Testis (tissue), 2 donors: ENCODE measurements at regions not wholly inside any gene's neighbourhood (a gene's known extent, or its start where the extent isn't known, plus 50 kb on each side); places are given as distances from the start of the nearest gene placed in this dataset.

Source experiments
- DNase-seq: peaks from one replicate; pipeline ENCODE4 v3.0.0-alpha.2; 2019
- H3K27ac ChIP-seq, 2 donors: fragments of 200-600 bp; sonication (generic); one replicate each; pipeline ENCODE4 v1.5.1; 2019
- H3K27me3 ChIP-seq: fragments of 200-600 bp; sonication (generic); one replicate; pipeline ENCODE4 v1.5.1; 2019
- H3K36me3 ChIP-seq: fragments of 200-600 bp; sonication (generic); one replicate; pipeline ENCODE4 v1.5.1; 2017; ENCODE audit warnings: low read depth; ENCODE audit errors: missing control alignments
- H3K4me1 ChIP-seq: fragments of 200-600 bp; sonication (generic); one replicate; pipeline ENCODE4 v1.5.1; 2019
- H3K4me3 ChIP-seq, 2 donors: fragments of 200-600 bp; sonication (generic); one replicate each; pipeline ENCODE4 v1.5.1; 2017 to 2019
- H3K9me3 ChIP-seq: fragments of 200-600 bp; sonication (generic); one replicate; pipeline ENCODE4 v1.5.1; 2017
- POLR2A ChIP-seq: fragments of 450-650 bp; IDR thresholded peaks from one replicate; pipeline ENCODE4 v1.6.1; 2017; ENCODE audit warnings: antibody characterized with exemption, mild to moderate bottlenecking, moderate library complexity
- WGBS, 2 donors: methylation state at CpG; one replicate each; pipeline ENCODE4 v1.1.5; 2018; 5-methylcytosine and 5-hydroxymethylcytosine counted together
- intact Hi-C: fragments of 100-400 bp; cut with DNase I; formaldehyde crosslinking; loops from one replicate; pipeline ENCODE4 v1.15.1; 2023; ENCODE audit warnings: low total_unique reads
- TF ChIP-seq, protein P1 (sequence below), 3 experiments: fragments of 450-650 bp in 2 of 3; fragments of 200-600 bp in 1 of 3; sonication (generic) in 1 of 3; IDR thresholded peaks; one replicate each; pipeline ENCODE4 v1.5.1; 2016 to 2019; ENCODE audit warnings: antibody characterized with exemption in 3 of 3, mild to moderate bottlenecking in 2 of 3, moderate library complexity in 1 of 3

DNA sequence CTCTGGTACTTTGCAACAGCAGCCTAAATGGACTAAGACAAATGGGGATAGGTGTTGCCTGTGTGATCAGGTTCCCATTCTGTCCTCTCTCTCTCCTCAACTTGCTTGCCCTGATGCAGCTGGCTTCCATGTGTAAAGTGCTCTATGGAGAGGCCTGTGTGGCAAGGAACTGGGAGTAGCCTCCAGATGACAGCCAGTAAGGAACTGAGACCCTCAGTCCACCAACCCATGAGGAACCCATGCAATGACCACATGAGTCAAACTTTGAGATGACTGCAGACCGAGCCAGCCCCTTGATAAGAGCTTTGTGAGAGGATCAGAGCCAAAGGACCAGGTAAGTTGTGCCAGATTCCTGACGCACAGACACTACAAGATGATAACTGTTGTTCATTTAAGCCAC is 74.6 kb upstream of the ADPGK start:
- TF ChIP-seq, protein P1, sequence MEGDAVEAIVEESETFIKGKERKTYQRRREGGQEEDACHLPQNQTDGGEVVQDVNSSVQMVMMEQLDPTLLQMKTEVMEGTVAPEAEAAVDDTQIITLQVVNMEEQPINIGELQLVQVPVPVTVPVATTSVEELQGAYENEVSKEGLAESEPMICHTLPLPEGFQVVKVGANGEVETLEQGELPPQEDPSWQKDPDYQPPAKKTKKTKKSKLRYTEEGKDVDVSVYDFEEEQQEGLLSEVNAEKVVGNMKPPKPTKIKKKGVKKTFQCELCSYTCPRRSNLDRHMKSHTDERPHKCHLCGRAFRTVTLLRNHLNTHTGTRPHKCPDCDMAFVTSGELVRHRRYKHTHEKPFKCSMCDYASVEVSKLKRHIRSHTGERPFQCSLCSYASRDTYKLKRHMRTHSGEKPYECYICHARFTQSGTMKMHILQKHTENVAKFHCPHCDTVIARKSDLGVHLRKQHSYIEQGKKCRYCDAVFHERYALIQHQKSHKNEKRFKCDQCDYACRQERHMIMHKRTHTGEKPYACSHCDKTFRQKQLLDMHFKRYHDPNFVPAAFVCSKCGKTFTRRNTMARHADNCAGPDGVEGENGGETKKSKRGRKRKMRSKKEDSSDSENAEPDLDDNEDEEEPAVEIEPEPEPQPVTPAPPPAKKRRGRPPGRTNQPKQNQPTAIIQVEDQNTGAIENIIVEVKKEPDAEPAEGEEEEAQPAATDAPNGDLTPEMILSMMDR (IDR thresholded peaks at IDR 0.05): no peak
- TF ChIP-seq POLR2A: no peak
- Histone ChIP-seq H3K27ac (no peak overlapping the region), H3K4me1 (no peaks in the 10 kb centered on the region), H3K27me3 (no peaks in the 10 kb centered on the region), H3K9me3 (no peaks in the 10 kb centered on the region), H3K4me3 (no peak overlapping the region), H3K36me3 (no peaks in the 10 kb centered on the region)
- no peak for DNase-seq
- 42 to 78% methylated on average over 2 of the region's 2 CpGs for WGBS, 2 donors
- intact Hi-C loops: no loop called here

DNA sequence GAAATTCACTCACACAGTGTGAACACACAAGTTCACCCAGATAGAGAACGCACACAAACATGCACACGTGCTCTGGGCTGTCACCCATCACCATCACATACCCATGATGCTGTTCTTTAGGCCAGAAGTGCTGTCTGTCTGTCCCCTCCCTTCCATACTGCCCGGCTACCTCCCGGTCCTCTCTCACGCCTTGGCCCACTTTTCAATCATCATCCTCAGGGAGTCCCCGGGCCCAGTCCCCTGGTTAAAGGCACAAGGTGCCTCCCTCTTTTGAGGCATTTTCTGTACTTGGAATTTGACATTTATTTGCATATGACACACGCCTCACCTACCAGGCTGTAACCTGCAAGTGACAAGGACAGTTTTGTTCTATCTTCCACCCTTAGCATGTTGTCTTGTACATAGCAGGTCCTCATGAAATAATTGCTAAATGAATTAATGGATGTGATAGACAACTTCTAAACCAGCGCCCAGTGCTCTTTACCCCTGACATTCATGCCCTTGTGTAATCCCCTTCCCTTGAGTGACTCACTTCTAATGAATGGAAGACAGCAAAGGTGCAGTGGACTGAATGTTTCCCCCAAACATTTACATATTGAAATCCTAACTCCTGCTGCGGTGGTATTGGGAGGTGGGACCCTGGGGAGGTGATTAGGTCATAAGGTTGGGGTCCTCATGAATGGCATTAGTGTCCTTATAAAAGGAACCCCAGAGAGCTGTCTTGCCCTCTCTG is 73.9 kb upstream of the ADPGK start:
- H3K27ac ChIP-seq: no peak overlapping the region
- intact Hi-C loops: no loop called here
- no peaks in the 10 kb centered on the region for H3K27me3 ChIP-seq
- H3K36me3 ChIP-seq: no peaks in the 10 kb centered on the region
- H3K9me3 ChIP-seq: no peaks in the 10 kb centered on the region
- no peak overlapping the region for H3K4me3 ChIP-seq
- no peak for TF ChIP-seq POLR2A
- TF ChIP-seq, protein P1 (IDR thresholded peaks at IDR 0.05): no peak
- DNase-seq: no peak
- H3K4me1 ChIP-seq: no peaks in the 10 kb centered on the region
- WGBS, 2 donors: 81 to 85% methylated on average over 9 of the region's 9 CpGs

DNA sequence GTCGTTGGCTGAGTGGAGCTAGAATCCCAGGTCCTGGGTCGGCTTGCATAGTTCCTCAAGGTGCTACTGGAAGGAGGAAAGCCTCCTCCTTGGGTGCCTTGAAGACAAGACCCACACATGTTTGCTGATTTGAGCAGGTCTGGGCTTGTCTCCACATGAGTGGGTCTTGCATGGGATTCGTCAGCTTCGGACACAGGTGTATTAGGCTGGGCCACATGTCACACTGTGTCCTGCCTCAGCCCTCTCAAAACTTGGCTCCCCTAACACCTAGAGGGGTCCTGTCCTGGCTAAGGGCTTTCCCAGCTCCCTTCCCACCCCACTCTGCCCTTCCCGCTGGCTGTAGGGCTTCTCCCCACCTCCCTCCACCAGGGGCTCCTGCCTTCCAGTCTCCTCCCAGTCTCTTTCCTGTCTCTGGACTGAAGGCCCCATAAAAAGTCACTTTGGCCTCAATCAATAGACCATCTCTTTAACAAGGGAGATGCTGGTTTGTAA is 73.0 kb upstream of the ADPGK start:
- intact Hi-C loops: no loop called here
- DNase-seq: no peak
- TF ChIP-seq, protein P1 (IDR thresholded peaks at IDR 0.05): no peak
- no peak for TF ChIP-seq POLR2A
- no peak overlapping the region for H3K27ac ChIP-seq
- H3K27me3 ChIP-seq: no peaks in the 10 kb centered on the region
- WGBS, 2 donors: 62 to 83% methylated on average over 5 of the region's 5 CpGs
- no peak overlapping the region for H3K4me3 ChIP-seq
- H3K4me1 ChIP-seq: peaks cover 3% of the 10 kb centered on the region
- H3K36me3 ChIP-seq: no peaks in the 10 kb centered on the region
- no peaks in the 10 kb centered on the region for H3K9me3 ChIP-seq

DNA sequence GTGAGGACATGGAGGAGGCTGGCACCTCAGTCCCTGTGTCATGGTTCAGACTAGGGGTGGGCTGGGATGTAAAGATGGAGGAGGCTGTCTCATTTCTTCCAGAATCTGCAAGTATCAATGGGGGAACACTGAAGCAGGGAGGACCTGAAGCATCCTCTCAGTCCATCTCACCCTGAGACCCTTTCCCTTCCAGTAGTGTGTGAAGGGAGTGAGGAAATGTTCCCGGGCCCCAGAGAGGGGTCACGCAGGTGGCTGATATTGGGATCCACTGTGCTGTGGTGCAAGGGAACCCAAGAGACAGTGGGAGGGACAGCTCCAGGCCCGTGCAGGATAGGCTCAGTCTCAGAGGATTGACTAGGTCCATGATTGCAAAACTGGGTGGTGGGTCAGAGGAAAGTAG is 72.2 kb upstream of the ADPGK start:
- TF ChIP-seq, protein P1 (IDR thresholded peaks at IDR 0.05): no peak
- no peak for TF ChIP-seq POLR2A
- WGBS, 2 donors: 54 to 78% methylated on average over 3 of the region's 3 CpGs
- DNase-seq: no peak

DNA sequence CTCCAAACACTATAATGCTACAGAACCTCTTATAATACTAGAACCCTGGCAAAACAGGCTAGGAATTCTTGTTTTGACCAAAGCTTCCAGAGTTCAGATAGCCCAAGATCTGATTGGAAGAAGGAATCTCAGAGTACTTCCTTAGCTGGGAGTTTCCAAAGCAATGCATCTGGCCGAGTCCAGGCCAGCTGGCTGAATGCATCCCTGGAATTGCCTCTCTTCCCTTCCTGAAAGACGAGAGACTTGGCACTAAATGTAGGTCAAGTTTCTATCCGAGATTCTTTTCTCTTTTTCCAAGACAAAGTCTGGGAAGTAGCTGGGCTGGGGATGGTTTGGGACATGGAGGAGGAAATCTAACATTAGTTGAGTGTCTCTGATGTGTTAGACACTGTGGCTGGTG is 68.7 kb upstream of the ADPGK start:
- H3K27ac ChIP-seq: no peak overlapping the region
- DNase-seq: peak; percentile 31
- H3K27me3 ChIP-seq: no peaks in the 10 kb centered on the region
- WGBS, 2 donors: 38 to 44% methylated on average over 3 of the region's 3 CpGs
- no peaks in the 10 kb centered on the region for H3K36me3 ChIP-seq
- no peak for TF ChIP-seq POLR2A
- TF ChIP-seq, protein P1 (IDR thresholded peaks at IDR 0.05): no peak
- intact Hi-C loops: no loop called here
- H3K4me3 ChIP-seq: no peak overlapping the region
- no peaks in the 10 kb centered on the region for H3K9me3 ChIP-seq
- H3K4me1 ChIP-seq: peaks cover 3% of the 10 kb centered on the region

More for the DNA sequence above, 72.2 kb upstream of the ADPGK start:
- intact Hi-C loops: no loop called here
- no peaks in the 10 kb centered on the region for H3K27me3 ChIP-seq
- H3K4me1 ChIP-seq: peaks cover 3% of the 10 kb centered on the region
- no peak overlapping the region for H3K4me3 ChIP-seq
- H3K27ac ChIP-seq: no peak overlapping the region
- H3K36me3 ChIP-seq: no peaks in the 10 kb centered on the region
- H3K9me3 ChIP-seq: no peaks in the 10 kb centered on the region
